ENCODE measurements at regions not wholly inside any gene's neighbourhood (a gene's known extent, or its start where the extent isn't known, plus 50 kb on each side); places are given as distances from the start of the nearest gene placed in this dataset.

DNA sequence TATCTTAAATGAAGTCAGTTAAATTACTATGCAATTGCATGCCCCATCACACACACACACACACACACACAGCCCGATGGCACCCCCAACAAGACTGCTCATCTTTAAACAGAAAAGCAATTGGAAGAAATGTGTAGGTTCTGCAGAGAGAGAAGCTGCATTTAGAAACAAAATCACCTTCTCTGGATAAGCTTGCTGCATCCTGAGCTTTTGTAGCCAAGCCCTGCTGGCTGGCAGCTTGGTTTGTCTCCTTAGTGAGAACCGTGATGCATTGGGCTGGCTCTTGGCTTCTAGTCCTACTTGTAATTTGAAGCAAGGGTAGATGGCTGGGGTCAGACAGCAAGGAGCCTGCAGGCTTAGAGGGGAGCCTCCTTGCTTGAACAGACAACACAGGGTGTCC, 153.8 kb downstream of the SOX9 start:
- Histone ChIP-seq H3K27me3 (replicated peaks) (no peaks in the 10 kb centered on the region), H3K9me3 (replicated peaks) (no peaks in the 10 kb centered on the region), H3K4me3 (no peak overlapping the region), H3K27ac (no peak overlapping the region), H3K36me3 (no peaks in the 10 kb centered on the region), H3K4me1 (replicated peaks) (no peaks in the 10 kb centered on the region)
- no peak for DNase-seq (ENCODE audit: low read depth in 1 of 2, low spot score in 2 of 2)

DNA sequence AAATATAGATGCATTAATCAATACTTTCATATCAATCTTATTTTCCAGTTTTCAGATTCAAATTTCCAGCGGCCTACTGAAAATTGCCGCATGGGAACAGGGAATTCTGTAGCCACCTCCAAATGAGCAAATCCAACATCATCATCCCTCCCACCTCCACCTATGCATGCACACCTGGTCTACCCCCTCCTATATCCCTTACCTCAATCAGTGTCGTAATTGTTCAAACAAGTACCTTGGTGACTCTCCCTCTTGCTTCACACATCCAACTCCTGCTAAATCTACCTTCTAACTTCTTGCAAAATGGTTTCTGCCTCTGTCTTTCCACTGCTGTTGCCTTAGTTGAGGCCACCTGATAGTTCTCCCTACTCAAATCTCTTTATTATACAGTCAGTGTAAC, 160.1 kb downstream of the SOX9 start:
- Histone ChIP-seq H3K4me1 (replicated peaks) (no peaks in the 10 kb centered on the region), H3K27ac (no peak overlapping the region), H3K27me3 (replicated peaks) (no peaks in the 10 kb centered on the region), H3K36me3 (no peaks in the 10 kb centered on the region), H3K9me3 (replicated peaks) (no peaks in the 10 kb centered on the region), H3K4me3 (no peak overlapping the region)
- DNase-seq (ENCODE audit: low read depth in 1 of 2, low spot score in 2 of 2) = no peak

DNA sequence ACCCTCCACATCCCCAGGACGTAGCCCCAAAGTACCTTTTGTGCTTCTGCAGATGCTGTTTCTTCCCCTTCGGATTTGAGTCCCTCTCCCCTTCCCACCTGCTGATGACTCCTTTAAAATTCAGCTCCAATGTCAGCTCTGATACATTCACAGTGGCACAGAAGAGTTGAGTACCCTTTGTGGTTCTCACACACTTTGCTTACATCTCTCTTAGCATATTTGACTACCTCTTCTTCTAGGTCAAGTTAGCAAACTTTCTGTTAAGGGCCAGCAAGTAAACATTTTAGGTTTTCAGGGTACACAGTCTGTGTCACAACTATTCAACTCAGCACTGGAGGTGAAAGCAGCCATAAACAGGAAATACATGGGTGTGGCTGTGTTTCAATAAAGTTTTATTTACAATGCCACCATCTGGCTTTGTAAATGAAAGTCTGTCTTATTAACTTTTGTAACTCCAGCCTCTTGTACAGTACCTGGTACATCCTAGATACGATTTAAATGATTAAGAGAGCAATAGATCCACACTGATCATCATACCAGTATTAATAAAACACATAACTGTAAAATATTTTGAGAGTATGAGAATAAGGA, 161.7 kb downstream of the SOX9 start:
- Histone ChIP-seq H3K4me3 (no peak overlapping the region), H3K9me3 (replicated peaks) (no peaks in the 10 kb centered on the region), H3K36me3 (no peaks in the 10 kb centered on the region), H3K4me1 (replicated peaks) (no peaks in the 10 kb centered on the region), H3K27ac (no peak overlapping the region), H3K27me3 (replicated peaks) (no peaks in the 10 kb centered on the region)
- no peak for DNase-seq (ENCODE audit: low read depth in 1 of 2, low spot score in 2 of 2)

DNA sequence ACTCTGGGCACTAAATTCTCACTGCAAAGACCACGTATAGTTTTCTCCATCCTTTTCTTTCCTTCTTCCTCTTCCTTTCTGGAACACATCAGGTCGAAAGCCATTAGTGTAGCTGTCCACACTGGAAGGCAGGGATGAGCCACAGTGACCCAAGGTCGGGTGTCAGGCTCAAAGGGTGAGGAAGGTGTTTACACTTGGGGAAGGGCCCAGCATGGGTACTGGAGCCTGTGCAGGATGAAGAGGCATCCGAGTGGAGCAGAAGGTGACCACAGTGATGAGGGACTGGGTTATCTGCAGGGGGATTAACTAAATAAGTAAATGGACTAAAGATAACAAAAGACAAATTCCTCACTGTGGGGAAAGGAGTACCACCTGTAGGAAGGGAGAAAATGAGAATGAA, 164.0 kb downstream of the SOX9 start:
- Histone ChIP-seq H3K9me3 (replicated peaks) (no peaks in the 10 kb centered on the region), H3K36me3 (no peaks in the 10 kb centered on the region), H3K27me3 (replicated peaks) (no peaks in the 10 kb centered on the region), H3K4me1 (replicated peaks) (no peaks in the 10 kb centered on the region), H3K27ac (no peak overlapping the region), H3K4me3 (no peak overlapping the region)
- no peak for DNase-seq (ENCODE audit: low read depth in 1 of 2, low spot score in 2 of 2)

DNA sequence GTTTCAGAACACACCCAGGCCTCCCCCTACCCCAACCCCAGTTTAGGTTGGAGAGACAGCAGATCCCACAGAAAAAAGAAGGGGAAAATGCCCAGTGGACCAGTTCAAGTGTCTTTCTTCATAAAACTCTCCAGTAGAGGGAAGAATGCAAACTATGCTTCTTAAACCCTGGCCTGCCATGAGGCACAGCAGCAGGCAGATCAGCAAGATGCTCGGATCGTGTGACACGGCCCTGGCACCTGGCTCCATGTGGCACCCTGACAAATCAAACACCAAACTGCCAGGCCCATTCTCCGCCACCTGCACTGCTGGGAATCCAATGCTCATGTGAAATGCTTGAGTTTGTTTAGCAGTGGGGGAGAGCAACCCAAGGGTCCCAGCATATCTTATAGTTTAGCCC, 166.8 kb downstream of the SOX9 start:
- no peaks in the 10 kb centered on the region for H3K4me1 ChIP-seq (replicated peaks)
- H3K4me3 ChIP-seq = no peak overlapping the region
- no peak overlapping the region for H3K27ac ChIP-seq
- no peaks in the 10 kb centered on the region for H3K27me3 ChIP-seq (replicated peaks)
- DNase-seq (ENCODE audit: low read depth in 1 of 2, low spot score in 2 of 2) = no peak
- H3K36me3 ChIP-seq = no peaks in the 10 kb centered on the region
- H3K9me3 ChIP-seq (replicated peaks) = no peaks in the 10 kb centered on the region

DNA sequence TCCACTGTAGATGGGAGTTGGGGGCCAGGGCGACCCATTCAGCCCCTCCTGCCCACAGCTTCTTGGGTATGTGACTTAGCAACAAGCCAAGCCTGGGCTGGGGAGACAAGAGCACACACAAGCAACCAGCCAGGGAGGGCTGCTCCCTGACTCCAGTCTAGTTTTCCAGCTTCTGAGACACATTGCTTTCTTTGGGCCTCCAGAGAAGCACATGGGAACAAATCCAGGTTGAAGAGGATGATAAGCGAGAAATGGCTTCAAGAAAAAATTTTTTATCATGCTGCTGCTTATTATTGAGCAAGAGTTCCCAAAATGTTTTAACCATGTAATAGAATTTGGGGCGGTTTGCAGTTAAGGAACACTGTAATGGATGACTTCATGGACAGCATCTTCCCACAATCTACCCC, 173.7 kb downstream of the SOX9 start:
- H3K9me3 ChIP-seq (replicated peaks) = no peaks in the 10 kb centered on the region
- H3K27me3 ChIP-seq (replicated peaks) = no peaks in the 10 kb centered on the region
- no peak overlapping the region for H3K27ac ChIP-seq
- no peak for DNase-seq (ENCODE audit: low read depth in 1 of 2, low spot score in 2 of 2)
- H3K4me3 ChIP-seq = no peak overlapping the region
- no peaks in the 10 kb centered on the region for H3K36me3 ChIP-seq
- H3K4me1 ChIP-seq (replicated peaks) = peaks cover 7% of the 10 kb centered on the region

DNA sequence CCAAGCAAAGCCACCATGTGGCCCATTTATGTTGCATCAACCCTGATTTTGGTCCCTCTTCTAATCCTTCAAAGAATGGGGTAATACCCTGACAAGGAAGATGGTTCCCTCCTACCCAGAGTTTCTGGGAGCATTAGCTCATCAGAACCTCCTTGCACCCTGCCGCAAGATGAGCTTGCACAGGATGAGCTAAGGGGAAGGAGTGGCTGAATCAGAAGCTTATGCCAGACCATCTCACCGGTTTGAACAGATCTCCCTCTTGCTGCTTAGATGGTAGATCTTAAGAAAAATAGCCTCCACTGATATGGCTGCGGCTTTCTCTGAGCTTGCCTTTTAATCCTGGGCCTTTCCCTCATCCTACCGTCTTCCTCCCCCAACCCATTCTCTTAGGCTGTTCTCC, 175.1 kb downstream of the SOX9 start:
- no peaks in the 10 kb centered on the region for H3K36me3 ChIP-seq
- no peak for DNase-seq (ENCODE audit: low read depth in 1 of 2, low spot score in 2 of 2)
- H3K27ac ChIP-seq = no peak overlapping the region
- peaks cover 7% of the 10 kb centered on the region for H3K4me1 ChIP-seq (replicated peaks)
- H3K9me3 ChIP-seq (replicated peaks) = no peaks in the 10 kb centered on the region
- H3K27me3 ChIP-seq (replicated peaks) = no peaks in the 10 kb centered on the region
- H3K4me3 ChIP-seq = no peak overlapping the region

DNA sequence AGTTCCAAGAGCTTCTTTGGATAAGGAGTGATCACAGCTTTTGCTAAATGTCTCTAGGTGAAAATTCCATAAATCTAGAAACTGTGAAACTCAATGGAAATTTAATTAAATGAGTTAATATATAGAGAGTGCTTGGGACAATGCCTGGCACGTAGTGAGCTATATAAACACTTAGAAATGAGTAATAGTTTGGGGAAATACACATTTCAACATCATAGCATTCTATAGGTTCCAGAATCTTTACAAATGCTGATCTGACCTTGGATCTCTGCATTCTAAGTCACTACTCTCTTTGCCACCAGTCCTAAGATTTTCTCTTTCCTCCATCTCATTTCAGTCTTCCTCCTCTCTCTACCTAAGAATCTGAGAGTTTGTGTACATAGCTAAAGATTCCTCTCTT, 175.6 kb downstream of the SOX9 start:
- no peak overlapping the region for H3K4me3 ChIP-seq
- no peak overlapping the region for H3K27ac ChIP-seq
- no peaks in the 10 kb centered on the region for H3K36me3 ChIP-seq
- H3K4me1 ChIP-seq (replicated peaks) = peaks cover 7% of the 10 kb centered on the region
- DNase-seq (ENCODE audit: low read depth in 1 of 2, low spot score in 2 of 2) = no peak
- H3K9me3 ChIP-seq (replicated peaks) = no peaks in the 10 kb centered on the region
- H3K27me3 ChIP-seq (replicated peaks) = no peaks in the 10 kb centered on the region

DNA sequence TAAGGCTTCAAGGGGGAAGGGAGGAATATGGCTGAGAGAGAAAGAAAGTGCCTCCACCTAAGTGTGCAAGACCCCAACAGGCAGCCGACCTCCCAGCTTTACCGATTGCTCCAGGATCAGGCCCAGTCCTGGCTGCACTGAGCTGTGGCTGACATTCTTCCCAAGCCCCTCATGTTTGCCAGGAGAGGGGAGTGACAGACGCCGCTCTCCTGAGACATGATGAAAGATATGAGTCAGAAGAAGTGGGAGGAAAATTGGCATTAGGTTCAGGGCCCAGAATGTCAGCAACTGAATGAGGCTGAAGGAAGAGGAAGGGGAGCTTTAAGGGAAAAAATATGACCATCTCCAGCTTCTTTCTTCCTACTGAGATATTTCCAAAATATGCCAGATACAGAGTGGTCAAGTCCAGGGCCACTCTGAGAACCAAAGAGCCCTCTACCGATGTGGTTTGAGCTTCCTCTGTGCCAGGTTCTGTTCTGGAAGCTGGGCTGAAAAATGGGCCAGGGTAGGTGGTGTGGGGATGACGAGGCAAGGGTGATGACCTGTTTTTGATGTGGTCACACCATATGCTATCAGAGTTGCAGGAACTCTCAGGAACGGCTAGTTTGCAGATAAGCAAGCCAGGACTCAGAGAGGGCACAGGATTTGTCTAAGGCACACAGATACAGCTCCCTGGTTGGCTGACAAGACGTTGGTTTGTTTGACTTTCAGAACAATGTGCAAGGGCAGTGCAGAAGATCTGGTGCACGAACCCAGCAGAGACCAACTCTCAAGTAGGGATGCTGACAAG, 176.7 kb downstream of the SOX9 start:
- H3K4me1 ChIP-seq (replicated peaks) = peaks cover 7% of the 10 kb centered on the region
- H3K27ac ChIP-seq = no peak overlapping the region
- no peaks in the 10 kb centered on the region for H3K36me3 ChIP-seq
- H3K9me3 ChIP-seq (replicated peaks) = no peaks in the 10 kb centered on the region
- no peak overlapping the region for H3K4me3 ChIP-seq
- no peaks in the 10 kb centered on the region for H3K27me3 ChIP-seq (replicated peaks)
- DNase-seq (ENCODE audit: low read depth in 1 of 2, low spot score in 2 of 2) = no peak

DNA sequence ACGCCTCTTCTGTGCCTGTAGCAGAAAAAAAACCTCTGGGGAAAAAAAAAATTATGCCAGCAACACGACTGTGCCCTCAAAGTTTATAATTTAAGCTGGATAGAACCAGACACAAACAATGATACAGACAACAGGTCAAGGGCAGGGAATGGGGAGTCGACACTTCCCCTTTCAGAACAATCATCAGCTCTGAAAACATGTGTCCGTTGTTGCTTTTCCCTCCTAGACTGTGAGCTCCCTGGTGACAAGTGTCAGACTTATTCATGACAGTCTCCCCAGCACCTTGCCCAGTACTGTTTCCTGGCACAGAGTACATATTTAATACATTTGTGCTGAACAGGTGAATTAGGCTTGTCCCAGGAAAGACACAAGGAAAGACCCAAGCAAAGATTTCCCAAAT, 178.3 kb downstream of the SOX9 start:
- no peak for DNase-seq (ENCODE audit: low read depth in 1 of 2, low spot score in 2 of 2)

DNA sequence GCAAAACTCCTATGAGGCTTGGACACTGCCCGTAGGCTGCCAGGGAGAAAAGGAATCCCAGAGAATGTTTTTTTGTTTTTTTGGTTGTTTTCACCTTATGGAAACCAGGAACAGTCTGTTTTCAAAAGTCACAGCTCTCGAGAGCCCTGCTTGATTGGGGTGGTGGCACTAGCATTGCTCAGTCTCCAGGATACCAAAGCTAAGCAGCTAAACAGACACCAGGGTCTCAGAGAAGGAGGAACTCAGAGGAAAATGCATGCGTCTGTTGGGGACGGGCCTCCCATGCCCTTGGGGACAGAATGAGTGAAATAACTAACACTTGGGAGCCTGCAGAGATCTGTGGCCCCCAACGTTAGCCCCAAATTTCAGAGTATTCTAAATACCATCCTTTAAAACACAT, 178.8 kb downstream of the SOX9 start:
- no peak for DNase-seq (ENCODE audit: low read depth in 1 of 2, low spot score in 2 of 2)
- Histone ChIP-seq H3K27me3 (replicated peaks) (no peaks in the 10 kb centered on the region), H3K36me3 (no peaks in the 10 kb centered on the region), H3K27ac (no peak overlapping the region), H3K9me3 (replicated peaks) (0 out of 2 replicates have a peak, but pooled peaks cover 3% of the 10 kb centered on the region), H3K4me1 (replicated peaks) (peaks cover 7% of the 10 kb centered on the region), H3K4me3 (no peak overlapping the region)

More for the DNA sequence above, 178.3 kb downstream of the SOX9 start:
- H3K4me3 ChIP-seq = no peak overlapping the region
- H3K36me3 ChIP-seq = no peaks in the 10 kb centered on the region
- 0 out of 2 replicates have a peak, but pooled peaks cover 3% of the 10 kb centered on the region for H3K9me3 ChIP-seq (replicated peaks)
- no peaks in the 10 kb centered on the region for H3K27me3 ChIP-seq (replicated peaks)
- H3K27ac ChIP-seq = no peak overlapping the region
- H3K4me1 ChIP-seq (replicated peaks) = peaks cover 7% of the 10 kb centered on the region

DNA sequence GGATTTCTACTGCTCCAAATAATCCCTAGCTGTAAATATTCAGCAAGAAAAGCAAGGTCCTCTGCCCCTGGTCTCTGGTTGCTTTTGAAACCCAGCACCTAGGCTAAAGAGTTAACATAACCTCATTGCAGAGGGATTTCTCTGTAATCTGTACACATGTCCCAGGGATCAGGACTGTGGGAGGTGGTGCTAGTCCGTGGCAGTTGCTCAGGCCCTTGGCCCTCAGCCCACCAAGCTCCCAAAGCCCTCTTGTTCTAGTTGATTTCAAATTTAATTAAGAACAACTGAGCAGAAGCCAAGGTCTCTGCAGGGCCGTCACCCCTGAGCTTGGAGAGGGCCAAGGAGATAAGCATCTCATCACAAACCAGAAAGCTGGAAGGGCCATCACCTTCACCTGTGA, 181.1 kb downstream of the SOX9 start:
- Histone ChIP-seq H3K9me3 (replicated peaks) (0 out of 2 replicates have a peak, but pooled peaks cover 3% of the 10 kb centered on the region), H3K27me3 (replicated peaks) (no peaks in the 10 kb centered on the region), H3K4me1 (replicated peaks) (peaks cover 27% of the 10 kb centered on the region), H3K4me3 (no peak overlapping the region), H3K36me3 (no peaks in the 10 kb centered on the region), H3K27ac (no peak overlapping the region)
- no peak for DNase-seq (ENCODE audit: low read depth in 1 of 2, low spot score in 2 of 2)

DNA sequence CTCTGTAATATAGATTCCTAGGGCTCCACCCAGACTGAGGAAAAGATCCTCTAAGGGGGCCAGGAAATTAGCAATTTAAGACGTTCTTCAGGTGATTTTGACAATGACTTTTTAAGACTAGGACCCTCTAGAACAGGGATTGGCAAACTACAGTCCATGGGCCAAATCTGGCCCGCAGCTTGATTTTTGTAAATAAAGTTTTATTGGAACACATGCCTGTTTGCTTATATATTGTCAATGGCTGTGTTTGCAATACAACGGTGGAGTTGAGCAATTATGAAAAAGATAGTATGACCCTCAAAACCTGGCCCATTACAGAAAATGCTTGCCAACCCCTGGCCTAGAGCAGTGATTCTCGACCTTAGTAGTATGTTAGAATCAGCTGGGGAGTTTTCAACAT, 181.9 kb downstream of the SOX9 start:
- H3K9me3 ChIP-seq (replicated peaks) = 0 out of 2 replicates have a peak, but pooled peaks cover 3% of the 10 kb centered on the region
- DNase-seq (ENCODE audit: low read depth in 1 of 2, low spot score in 2 of 2) = no peak

DNA sequence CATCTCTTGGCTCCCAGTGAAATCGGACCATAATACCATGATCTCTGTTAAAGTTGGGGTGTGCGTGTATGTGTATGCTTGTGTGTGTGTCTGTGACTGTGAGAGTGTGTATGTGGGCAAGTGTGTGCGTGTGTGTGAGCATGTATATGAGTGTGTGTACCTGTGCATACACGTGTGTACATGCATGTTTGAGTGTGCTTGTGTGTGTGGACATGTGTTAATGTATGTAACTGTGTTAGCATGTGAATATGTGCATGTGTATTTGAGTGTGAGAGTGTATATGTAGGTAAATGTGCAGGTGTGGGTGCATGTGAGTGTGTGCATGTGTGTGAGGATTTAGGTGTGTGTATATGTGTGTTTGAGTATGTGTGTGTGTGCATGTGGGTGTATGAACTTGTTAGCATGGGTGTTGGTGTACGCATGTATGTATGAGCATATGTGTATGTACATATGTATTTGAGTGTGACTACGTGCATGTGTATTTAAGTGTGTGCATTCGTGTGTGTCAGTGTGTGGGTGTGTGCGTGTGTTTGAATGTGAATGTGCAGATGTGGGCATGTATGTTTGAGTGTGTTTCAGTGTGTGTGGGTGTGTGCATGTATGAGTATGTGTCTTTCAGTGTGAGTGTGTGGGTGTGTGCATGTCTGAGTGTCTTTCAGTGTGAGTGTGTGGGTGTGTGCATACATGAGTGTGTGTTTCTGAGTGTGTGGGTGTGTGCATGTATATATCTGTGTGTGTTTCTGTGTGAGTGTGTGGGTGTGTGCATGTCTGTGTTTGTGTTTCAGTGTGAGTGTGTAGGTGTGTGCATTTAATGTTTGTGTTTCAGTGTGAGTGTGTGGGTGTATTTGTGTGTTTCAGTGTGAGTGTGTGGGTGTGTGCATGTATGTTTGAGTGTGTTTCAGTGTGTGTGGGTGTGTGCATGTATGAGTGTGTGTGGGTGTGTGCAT, 183.2 kb downstream of the SOX9 start:
- H3K27ac ChIP-seq = no peak overlapping the region
- H3K27me3 ChIP-seq (replicated peaks) = no peaks in the 10 kb centered on the region
- H3K9me3 ChIP-seq (replicated peaks) = 0 out of 2 replicates have a peak, but pooled peaks cover 3% of the 10 kb centered on the region

More for the DNA sequence above, 181.9 kb downstream of the SOX9 start:
- Histone ChIP-seq H3K27me3 (replicated peaks) (no peaks in the 10 kb centered on the region), H3K27ac (no peak overlapping the region), H3K4me1 (replicated peaks) (peaks cover 21% of the 10 kb centered on the region), H3K4me3 (no peak overlapping the region), H3K36me3 (no peaks in the 10 kb centered on the region)

More for the DNA sequence above, 183.2 kb downstream of the SOX9 start:
- Histone ChIP-seq H3K36me3 (no peaks in the 10 kb centered on the region), H3K4me3 (no peak overlapping the region), H3K4me1 (replicated peaks) (peaks cover 28% of the 10 kb centered on the region)
- no peak for DNase-seq (ENCODE audit: low read depth in 1 of 2, low spot score in 2 of 2)

Data from SJSA1 (cell line).